HepG2 (cell line): ENCODE measurements at regions not wholly inside any gene's neighbourhood (a gene's known extent, or its start where the extent isn't known, plus 50 kb on each side); places are given as distances from the start of the nearest gene placed in this dataset.

Experiments
- CAMTA2 ChIP-seq: sonication (generic); formaldehyde crosslinking; IDR thresholded peaks from 2 replicates; pipeline ENCODE4 v1.4.0; 2020; ENCODE audit warnings: mild to moderate bottlenecking, missing genetic modification reagents, borderline replicate concordance
- CTCF ChIP-seq: sonication (generic); formaldehyde crosslinking; IDR thresholded peaks from 2 replicates; pipeline ENCODE4 v1.5.0; 2020; ENCODE audit warnings: mild to moderate bottlenecking, missing genetic modification reagents, moderate library complexity
- ELF3 ChIP-seq: IDR thresholded peaks from 2 replicates; pipeline ENCODE4 v1.6.1; 2016; ENCODE audit warnings: missing genetic modification reagents, missing compliant biosample characterization
- FOXO1 ChIP-seq: sonication (generic); formaldehyde crosslinking; IDR thresholded peaks from 2 replicates; pipeline ENCODE4 v1.4.0; 2020; ENCODE audit warnings: missing genetic modification reagents
- GABPA ChIP-seq, 2 experiments: IDR thresholded peaks; 2 replicates each; pipeline ENCODE4 v1.6.1; 2011 to 2016; ENCODE audit warnings: low read depth in 2 of 2, low read length in 1 of 2, missing biosample characterization in 1 of 2, missing genetic modification characterization in 1 of 2
- HMG20A ChIP-seq: IDR thresholded peaks from 2 replicates; pipeline ENCODE4 v1.6.1; 2016; ENCODE audit warnings: borderline replicate concordance
- JDP2 ChIP-seq: sonication (generic); formaldehyde crosslinking; IDR thresholded peaks from 2 replicates; pipeline ENCODE4 v1.8.1; 2022; ENCODE audit warnings: missing genetic modification reagents, borderline replicate concordance
- JUNB ChIP-seq: sonication (generic); formaldehyde crosslinking; IDR thresholded peaks from 2 replicates; pipeline ENCODE4 v1.8.0; 2022; ENCODE audit warnings: missing genetic modification reagents, mild to moderate bottlenecking, borderline replicate concordance
- KAT8 ChIP-seq: IDR thresholded peaks from 2 replicates; pipeline ENCODE4 v1.6.1; 2016; ENCODE audit warnings: missing genetic modification reagents, missing compliant biosample characterization
- KDM5A ChIP-seq: fragments of 200-600 bp; sonication (generic); IDR thresholded peaks from 2 replicates; pipeline ENCODE4 v1.7.0; 2018; ENCODE audit warnings: antibody characterized with exemption, mild to moderate bottlenecking, low read length, borderline replicate concordance
- MED13 ChIP-seq: sonication (generic); formaldehyde crosslinking; IDR thresholded peaks from 2 replicates; pipeline ENCODE4 v1.5.0; 2020; ENCODE audit warnings: missing genetic modification reagents
- MTA3 ChIP-seq: sonication (generic); formaldehyde crosslinking; IDR thresholded peaks from 2 replicates; pipeline ENCODE4 v1.4.0; 2020; ENCODE audit warnings: missing genetic modification reagents
- PHF20 ChIP-seq: sonication (generic); formaldehyde crosslinking; IDR thresholded peaks from 2 replicates; pipeline ENCODE4 v1.5.0; 2020; ENCODE audit warnings: mild to moderate bottlenecking, missing genetic modification reagents
- REL ChIP-seq: sonication (generic); formaldehyde crosslinking; conservative IDR thresholded peaks from 2 replicates; pipeline ENCODE4 v1.8.0; 2022; ENCODE audit warnings: mild to moderate bottlenecking, missing genetic modification reagents, moderate library complexity
- RORA ChIP-seq: sonication (generic); formaldehyde crosslinking; IDR thresholded peaks from 2 replicates; pipeline ENCODE4 v1.5.0; 2020; ENCODE audit warnings: mild to moderate bottlenecking, missing genetic modification reagents, moderate library complexity
- TEAD2 ChIP-seq: sonication (generic); formaldehyde crosslinking; IDR thresholded peaks from 2 replicates; pipeline ENCODE4 v1.9.0; 2021; ENCODE audit warnings: missing genetic modification reagents
- TSC22D2 ChIP-seq: sonication (generic); formaldehyde crosslinking; IDR thresholded peaks from 2 replicates; pipeline ENCODE4 v1.5.1; 2020; ENCODE audit warnings: missing genetic modification reagents, mild to moderate bottlenecking, borderline replicate concordance
- ZFP62 ChIP-seq: sonication (generic); formaldehyde crosslinking; IDR thresholded peaks from 2 replicates; pipeline ENCODE4 v1.4.0; 2020; ENCODE audit warnings: missing genetic modification reagents
- ZFX ChIP-seq: sonication (generic); formaldehyde crosslinking; IDR thresholded peaks from 2 replicates; pipeline ENCODE4 v1.4.0; 2020; ENCODE audit warnings: mild to moderate bottlenecking, low read depth, missing genetic modification reagents, moderate library complexity
- ZMYM4 ChIP-seq: sonication (generic); formaldehyde crosslinking; IDR thresholded peaks from 2 replicates; pipeline ENCODE4 v1.8.1; 2023; ENCODE audit warnings: mild to moderate bottlenecking, missing genetic modification reagents
- ZNF20 ChIP-seq: sonication (generic); formaldehyde crosslinking; IDR thresholded peaks from 2 replicates; pipeline ENCODE4 v1.4.0; 2020; ENCODE audit warnings: mild to moderate bottlenecking, moderate library complexity, missing genetic modification reagents
- ZNF335 ChIP-seq: sonication (generic); formaldehyde crosslinking; IDR thresholded peaks from 2 replicates; pipeline ENCODE4 v1.4.0; 2020; ENCODE audit warnings: missing genetic modification reagents
- ZNF350 ChIP-seq: sonication (generic); formaldehyde crosslinking; IDR thresholded peaks from 2 replicates; pipeline ENCODE4 v1.4.0; 2020; ENCODE audit warnings: mild to moderate bottlenecking, low read depth, missing genetic modification reagents, borderline replicate concordance
- TF ChIP-seq, protein P1 (sequence below): sonication (generic); formaldehyde crosslinking; conservative IDR thresholded peaks from 2 replicates; pipeline ENCODE4 v1.4.0; 2020; ENCODE audit warnings: missing genetic modification reagents
- TF ChIP-seq, protein P2 (sequence below): sonication (generic); formaldehyde crosslinking; IDR thresholded peaks from 2 replicates; pipeline ENCODE4 v1.5.0; 2020; ENCODE audit warnings: mild to moderate bottlenecking, missing genetic modification reagents
- TF ChIP-seq, protein P3 (sequence below): sonication (generic); formaldehyde crosslinking; IDR thresholded peaks from 2 replicates; pipeline ENCODE4 v1.5.1; 2020; ENCODE audit warnings: missing genetic modification reagents, mild to moderate bottlenecking, borderline replicate concordance

DNA sequence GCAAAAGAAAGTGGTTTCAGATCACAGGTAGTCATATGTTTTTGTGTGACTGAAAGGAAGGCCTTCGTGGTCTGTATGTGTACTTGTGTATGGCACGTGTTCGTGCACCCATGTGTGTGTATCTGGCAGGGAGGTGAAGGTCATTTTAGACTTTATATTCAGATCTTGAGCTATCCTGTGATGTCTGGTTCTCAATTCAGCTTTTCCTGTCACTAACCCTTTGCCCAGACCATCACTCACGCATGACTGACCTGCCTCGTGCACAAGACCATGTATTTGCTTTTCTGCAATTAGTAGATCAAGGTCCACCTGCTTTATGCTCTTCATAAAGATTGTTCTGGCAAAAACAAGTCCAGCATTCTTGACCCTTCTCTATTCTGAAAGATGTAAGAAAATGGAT lies 139.7 kb upstream of the MAF start (continued):
- TF ChIP-seq RORA (no peak), CAMTA2 (CRISPR knock-in tag) (no peak), JDP2 (no peak), GABPA (IDR thresholded peaks at IDR 0.05; ENCODE audit: low read depth, low read length) (no peak), GABPA (CRISPR knock-in tag; IDR thresholded peaks at IDR 0.05; ENCODE audit: low read depth) (peak; percentile 33; the same call in 1 of the 2 replicates), ZMYM4 (CRISPR knock-in tag) (0 out of 2 replicates have a peak, but pooled peaks have one; percentile 33), FOXO1 (CRISPR knock-in tag) (peak; percentile 62), JUNB (CRISPR knock-in tag) (no peak), ZNF350 (CRISPR knock-in tag) (no peak), ZNF20 (CRISPR knock-in tag) (no peak), TEAD2 (CRISPR knock-in tag) (no peak), MED13 (CRISPR knock-in tag) (no peak), HMG20A (CRISPR knock-in tag) (peak; percentile 65; the same call in 1 of the 2 replicates), ZNF335 (no peak), TSC22D2 (CRISPR knock-in tag) (no peak), PHF20 (no peak), ELF3 (CRISPR knock-in tag) (no peak), REL (CRISPR knock-in tag) (no peak), ZFP62 (CRISPR knock-in tag) (no peak), MTA3 (CRISPR knock-in tag) (no peak), KDM5A (no peak), CTCF (CRISPR knock-in tag) (no peak), ZFX (CRISPR knock-in tag) (no peak), KAT8 (CRISPR knock-in tag) (0 out of 2 replicates have a peak, but pooled peaks have one; percentile 57)
- TF ChIP-seq, protein P1, sequence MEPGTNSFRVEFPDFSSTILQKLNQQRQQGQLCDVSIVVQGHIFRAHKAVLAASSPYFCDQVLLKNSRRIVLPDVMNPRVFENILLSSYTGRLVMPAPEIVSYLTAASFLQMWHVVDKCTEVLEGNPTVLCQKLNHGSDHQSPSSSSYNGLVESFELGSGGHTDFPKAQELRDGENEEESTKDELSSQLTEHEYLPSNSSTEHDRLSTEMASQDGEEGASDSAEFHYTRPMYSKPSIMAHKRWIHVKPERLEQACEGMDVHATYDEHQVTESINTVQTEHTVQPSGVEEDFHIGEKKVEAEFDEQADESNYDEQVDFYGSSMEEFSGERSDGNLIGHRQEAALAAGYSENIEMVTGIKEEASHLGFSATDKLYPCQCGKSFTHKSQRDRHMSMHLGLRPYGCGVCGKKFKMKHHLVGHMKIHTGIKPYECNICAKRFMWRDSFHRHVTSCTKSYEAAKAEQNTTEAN (CRISPR knock-in tag), result peak; percentile 49; the same call in 1 of the 2 replicates
- TF ChIP-seq, protein P2, sequence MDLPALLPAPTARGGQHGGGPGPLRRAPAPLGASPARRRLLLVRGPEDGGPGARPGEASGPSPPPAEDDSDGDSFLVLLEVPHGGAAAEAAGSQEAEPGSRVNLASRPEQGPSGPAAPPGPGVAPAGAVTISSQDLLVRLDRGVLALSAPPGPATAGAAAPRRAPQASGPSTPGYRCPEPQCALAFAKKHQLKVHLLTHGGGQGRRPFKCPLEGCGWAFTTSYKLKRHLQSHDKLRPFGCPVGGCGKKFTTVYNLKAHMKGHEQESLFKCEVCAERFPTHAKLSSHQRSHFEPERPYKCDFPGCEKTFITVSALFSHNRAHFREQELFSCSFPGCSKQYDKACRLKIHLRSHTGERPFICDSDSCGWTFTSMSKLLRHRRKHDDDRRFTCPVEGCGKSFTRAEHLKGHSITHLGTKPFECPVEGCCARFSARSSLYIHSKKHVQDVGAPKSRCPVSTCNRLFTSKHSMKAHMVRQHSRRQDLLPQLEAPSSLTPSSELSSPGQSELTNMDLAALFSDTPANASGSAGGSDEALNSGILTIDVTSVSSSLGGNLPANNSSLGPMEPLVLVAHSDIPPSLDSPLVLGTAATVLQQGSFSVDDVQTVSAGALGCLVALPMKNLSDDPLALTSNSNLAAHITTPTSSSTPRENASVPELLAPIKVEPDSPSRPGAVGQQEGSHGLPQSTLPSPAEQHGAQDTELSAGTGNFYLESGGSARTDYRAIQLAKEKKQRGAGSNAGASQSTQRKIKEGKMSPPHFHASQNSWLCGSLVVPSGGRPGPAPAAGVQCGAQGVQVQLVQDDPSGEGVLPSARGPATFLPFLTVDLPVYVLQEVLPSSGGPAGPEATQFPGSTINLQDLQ (CRISPR knock-in tag), result no peak
- TF ChIP-seq, protein P3, sequence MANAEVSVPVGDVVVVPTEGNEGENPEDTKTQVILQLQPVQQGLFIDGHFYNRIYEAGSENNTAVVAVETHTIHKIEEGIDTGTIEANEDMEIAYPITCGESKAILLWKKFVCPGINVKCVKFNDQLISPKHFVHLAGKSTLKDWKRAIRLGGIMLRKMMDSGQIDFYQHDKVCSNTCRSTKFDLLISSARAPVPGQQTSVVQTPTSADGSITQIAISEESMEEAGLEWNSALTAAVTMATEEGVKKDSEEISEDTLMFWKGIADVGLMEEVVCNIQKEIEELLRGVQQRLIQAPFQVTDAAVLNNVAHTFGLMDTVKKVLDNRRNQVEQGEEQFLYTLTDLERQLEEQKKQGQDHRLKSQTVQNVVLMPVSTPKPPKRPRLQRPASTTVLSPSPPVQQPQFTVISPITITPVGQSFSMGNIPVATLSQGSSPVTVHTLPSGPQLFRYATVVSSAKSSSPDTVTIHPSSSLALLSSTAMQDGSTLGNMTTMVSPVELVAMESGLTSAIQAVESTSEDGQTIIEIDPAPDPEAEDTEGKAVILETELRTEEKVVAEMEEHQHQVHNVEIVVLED (CRISPR knock-in tag), result no peak
